Esophagus squamous epithelium (tissue), 4 donors: ENCODE measurements at regions not wholly inside any gene's neighbourhood (a gene's known extent, or its start where the extent isn't known, plus 50 kb on each side); places are given as distances from the start of the nearest gene placed in this dataset.

Experiments
- POLR2A ChIP-seq, 4 donors: fragments of 450-650 bp; IDR thresholded peaks; one replicate each; pipeline ENCODE4 v1.6.1; 2017; ENCODE audit warnings: antibody characterized with exemption in 4 of 4, mild to moderate bottlenecking in 4 of 4, moderate library complexity in 3 of 4
- TF ChIP-seq, protein P1 (sequence below), 6 experiments: fragments of 450-650 bp in 4 of 6; fragments of 200-600 bp in 2 of 6; sonication (generic) in 2 of 6; IDR thresholded peaks; one replicate each; pipeline ENCODE4 v1.5.1; 2016 to 2019; ENCODE audit warnings: antibody characterized with exemption in 6 of 6, mild to moderate bottlenecking in 4 of 6, moderate library complexity in 4 of 6

DNA sequence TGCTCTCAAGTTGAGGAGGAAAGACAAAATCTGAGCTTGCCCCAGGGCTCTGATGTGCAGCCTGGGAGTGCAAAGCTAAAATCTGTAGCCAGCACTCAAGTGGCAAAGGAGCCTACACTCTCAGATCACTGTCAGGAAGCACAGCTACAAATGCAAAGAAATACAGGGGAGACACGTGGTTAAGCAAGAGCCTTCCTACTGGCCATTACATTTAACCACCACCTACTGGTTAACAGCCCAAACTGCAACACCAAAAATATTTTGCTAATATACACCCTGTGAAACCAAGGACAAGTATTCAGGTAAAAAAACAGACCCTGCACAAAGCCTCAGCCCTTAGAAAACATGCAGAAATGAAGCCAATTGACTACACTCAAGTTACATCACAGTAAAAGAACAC is 170.4 kb upstream of the FGF16 start:
- TF ChIP-seq, protein P1, sequence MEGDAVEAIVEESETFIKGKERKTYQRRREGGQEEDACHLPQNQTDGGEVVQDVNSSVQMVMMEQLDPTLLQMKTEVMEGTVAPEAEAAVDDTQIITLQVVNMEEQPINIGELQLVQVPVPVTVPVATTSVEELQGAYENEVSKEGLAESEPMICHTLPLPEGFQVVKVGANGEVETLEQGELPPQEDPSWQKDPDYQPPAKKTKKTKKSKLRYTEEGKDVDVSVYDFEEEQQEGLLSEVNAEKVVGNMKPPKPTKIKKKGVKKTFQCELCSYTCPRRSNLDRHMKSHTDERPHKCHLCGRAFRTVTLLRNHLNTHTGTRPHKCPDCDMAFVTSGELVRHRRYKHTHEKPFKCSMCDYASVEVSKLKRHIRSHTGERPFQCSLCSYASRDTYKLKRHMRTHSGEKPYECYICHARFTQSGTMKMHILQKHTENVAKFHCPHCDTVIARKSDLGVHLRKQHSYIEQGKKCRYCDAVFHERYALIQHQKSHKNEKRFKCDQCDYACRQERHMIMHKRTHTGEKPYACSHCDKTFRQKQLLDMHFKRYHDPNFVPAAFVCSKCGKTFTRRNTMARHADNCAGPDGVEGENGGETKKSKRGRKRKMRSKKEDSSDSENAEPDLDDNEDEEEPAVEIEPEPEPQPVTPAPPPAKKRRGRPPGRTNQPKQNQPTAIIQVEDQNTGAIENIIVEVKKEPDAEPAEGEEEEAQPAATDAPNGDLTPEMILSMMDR (IDR thresholded peaks at IDR 0.05): no peak
- no peak for TF ChIP-seq POLR2A (IDR thresholded peaks at IDR 0.05)
